Adrenal gland (tissue), 9 donors: ENCODE measurements at regions not wholly inside any gene's neighbourhood (a gene's known extent, or its start where the extent isn't known, plus 50 kb on each side); places are given as distances from the start of the nearest gene placed in this dataset.

Source experiments
- DNase-seq, 7 donors: peaks; one replicate each; pipeline ENCODE4 v3.0.0-alpha.2; 2019 to 2020
- H3K27ac ChIP-seq, 5 donors: fragments of 200-600 bp; sonication (generic) in 4 of 5; 1 replicate in 3 of 5; 2 replicates in 2 of 5; pipeline versions ENCODE4 v1.5.1 to v1.8.0; 2016 to 2020; ENCODE audit warnings: mild to moderate bottlenecking in 1 of 5
- H3K27me3 ChIP-seq: fragments of 200-600 bp; 2 replicates; pipeline ENCODE4 v1.8.0; 2021
- H3K36me3 ChIP-seq, 2 donors: fragments of 200-600 bp; replicated peaks in 1 of 2; 1 replicate in 1 of 2; 2 replicates in 1 of 2; pipeline versions ENCODE4 v1.5.1 to v1.8.0; 2018 to 2022
- H3K4me1 ChIP-seq, 2 donors: fragments of 200-600 bp; replicated peaks in 1 of 2; 1 replicate in 1 of 2; 2 replicates in 1 of 2; pipeline versions ENCODE4 v1.5.1 to v1.8.0; 2018 to 2021
- H3K4me3 ChIP-seq, 4 donors: fragments of 200-600 bp; sonication (generic) in 3 of 4; one replicate each; pipeline ENCODE4 v1.5.1; 2016 to 2018
- H3K9me3 ChIP-seq, 3 donors: fragments of 200-600 bp; sonication (generic) in 1 of 3; replicated peaks in 1 of 3; 1 replicate in 2 of 3; 2 replicates in 1 of 3; pipeline versions ENCODE4 v1.5.1 to v1.8.0; 2016 to 2021
- POLR2A ChIP-seq, 2 donors: fragments of 450-650 bp; IDR thresholded peaks; one replicate each; pipeline ENCODE4 v1.6.1; 2017; ENCODE audit warnings: antibody characterized with exemption in 2 of 2, mild to moderate bottlenecking in 2 of 2, moderate library complexity in 1 of 2
- WGBS, 4 donors: extraction: QIAGEN DNeasy Blood & Tissue Kit in 2 of 4; methylation state at CpG; one replicate each; pipeline versions ENCODE4 v1.1.5 to v1.1.7; 2013 to 2017; 5-methylcytosine and 5-hydroxymethylcytosine counted together
- intact Hi-C, 2 donors: fragments of 100-400 bp; cut with DNase I; formaldehyde crosslinking; loops; one replicate each; pipeline versions ENCODE4 v1.14.1 to v1.15.0; 2022 to 2023
- TF ChIP-seq, protein P1 (sequence below), 6 experiments: fragments of 450-650 bp in 4 of 6; fragments of 200-600 bp in 2 of 6; sonication (generic) in 1 of 6; IDR thresholded peaks; 1 replicate in 5 of 6; 2 replicates in 1 of 6; pipeline versions ENCODE4 v1.5.1 to v1.8.0; 2016 to 2021; ENCODE audit warnings: antibody characterized with exemption in 6 of 6, mild to moderate bottlenecking in 2 of 6, moderate library complexity in 1 of 6
- donor health status: healthy with polysubstance abuse.
- donor health status: Bipolar disorder and iron deficiency.
- donor health status: DM: yes; HTN: yes; CAD: no.
- donor health status: DM: no; HTN: no; CAD: no.
- donor health status: DM: no; HTN: no; CAD: no.

DNA sequence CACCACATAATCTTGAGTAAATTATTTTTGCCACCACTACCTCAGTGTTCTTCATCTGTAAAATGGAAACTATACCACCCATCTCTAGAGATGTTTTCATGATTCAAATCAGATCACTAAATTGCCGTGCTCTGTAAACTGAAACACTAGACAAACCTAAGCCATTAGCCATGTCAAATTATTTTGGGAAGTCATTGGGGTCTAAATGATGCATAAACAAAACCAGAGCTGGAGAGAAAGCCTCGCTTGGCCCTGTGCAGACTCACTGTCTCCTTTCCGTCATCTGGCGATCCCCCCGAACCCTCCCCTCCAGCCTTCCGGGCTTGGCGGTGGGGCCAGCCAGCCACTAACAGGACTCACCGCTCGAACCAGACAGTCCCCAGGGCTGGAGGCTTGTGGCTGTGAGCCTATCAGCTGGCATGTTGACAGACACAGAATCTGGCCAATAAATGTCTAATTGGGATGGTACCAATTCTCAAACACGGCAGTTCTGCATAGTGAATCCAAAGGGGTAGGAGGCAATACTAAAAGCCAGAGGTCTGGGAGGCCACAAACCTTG lies 256.5 kb downstream of the SEC61B start:
- intact Hi-C loops, result no loop called here
- H3K27ac ChIP-seq, result no peak overlapping the region
- no peaks in the 10 kb centered on the region for H3K36me3 ChIP-seq
- H3K9me3 ChIP-seq, result no peaks in the 10 kb centered on the region
- no peaks in the 10 kb centered on the region for H3K27me3 ChIP-seq
- TF ChIP-seq POLR2A (IDR thresholded peaks at IDR 0.05), result no peak
- TF ChIP-seq, protein P1, sequence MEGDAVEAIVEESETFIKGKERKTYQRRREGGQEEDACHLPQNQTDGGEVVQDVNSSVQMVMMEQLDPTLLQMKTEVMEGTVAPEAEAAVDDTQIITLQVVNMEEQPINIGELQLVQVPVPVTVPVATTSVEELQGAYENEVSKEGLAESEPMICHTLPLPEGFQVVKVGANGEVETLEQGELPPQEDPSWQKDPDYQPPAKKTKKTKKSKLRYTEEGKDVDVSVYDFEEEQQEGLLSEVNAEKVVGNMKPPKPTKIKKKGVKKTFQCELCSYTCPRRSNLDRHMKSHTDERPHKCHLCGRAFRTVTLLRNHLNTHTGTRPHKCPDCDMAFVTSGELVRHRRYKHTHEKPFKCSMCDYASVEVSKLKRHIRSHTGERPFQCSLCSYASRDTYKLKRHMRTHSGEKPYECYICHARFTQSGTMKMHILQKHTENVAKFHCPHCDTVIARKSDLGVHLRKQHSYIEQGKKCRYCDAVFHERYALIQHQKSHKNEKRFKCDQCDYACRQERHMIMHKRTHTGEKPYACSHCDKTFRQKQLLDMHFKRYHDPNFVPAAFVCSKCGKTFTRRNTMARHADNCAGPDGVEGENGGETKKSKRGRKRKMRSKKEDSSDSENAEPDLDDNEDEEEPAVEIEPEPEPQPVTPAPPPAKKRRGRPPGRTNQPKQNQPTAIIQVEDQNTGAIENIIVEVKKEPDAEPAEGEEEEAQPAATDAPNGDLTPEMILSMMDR (IDR thresholded peaks at IDR 0.05), result no peak
- WGBS, 4 donors, result 82 to 87% (median 84%) methylated on average over 5 to 10 of the region's 10 CpGs
- DNase-seq, result peak in 1 of 7 donors; percentile 54
- H3K4me1 ChIP-seq, result no peaks in the 10 kb centered on the region
- no peak overlapping the region for H3K4me3 ChIP-seq

GRCh38 chr9:99479929-99480328 lies 257.8 kb downstream of the SEC61B start:
- WGBS, 4 donors, result 63 to 71% (median 66%) methylated on average over 3 of the region's 3 CpGs
- intact Hi-C loops, result no loop called here
- TF ChIP-seq POLR2A (IDR thresholded peaks at IDR 0.05), result no peak
- TF ChIP-seq, protein P1 (IDR thresholded peaks at IDR 0.05), result no peak
- peaks cover 0 to 6% (median 0%) of the 10 kb centered on the region in 3 donors for H3K9me3 ChIP-seq
- no peak overlapping the region for H3K4me3 ChIP-seq
- H3K27me3 ChIP-seq, result no peaks in the 10 kb centered on the region
- H3K27ac ChIP-seq, result no peak overlapping the region
- DNase-seq, result no peak
- no peaks in the 10 kb centered on the region for H3K36me3 ChIP-seq
- H3K4me1 ChIP-seq, result no peaks in the 10 kb centered on the region

DNA sequence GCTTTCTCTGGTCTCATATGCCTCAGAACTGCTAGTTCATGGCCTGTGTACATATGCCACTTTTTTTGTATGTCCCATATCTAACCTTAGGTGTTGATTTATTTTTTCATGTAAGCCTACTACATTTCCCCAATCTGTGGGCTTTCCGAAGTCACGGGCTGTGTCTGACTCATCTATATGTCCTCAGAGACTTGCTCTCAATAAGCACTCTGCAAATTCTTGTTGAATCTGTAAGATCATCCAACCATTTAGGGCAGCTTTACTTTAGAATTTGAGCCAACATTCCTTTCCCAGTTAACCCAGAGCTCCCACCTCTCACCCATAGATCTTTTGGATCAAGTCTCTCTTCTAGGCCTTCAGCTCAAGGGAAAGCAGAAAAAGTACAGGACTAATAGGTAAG lies 263.4 kb downstream of the SEC61B start:
- Histone ChIP-seq H3K27ac (no peak overlapping the region), H3K9me3 (peaks cover 0 to 6% (median 0%) of the 10 kb centered on the region in 3 donors), H3K27me3 (no peaks in the 10 kb centered on the region), H3K4me3 (no peak overlapping the region), H3K36me3 (no peaks in the 10 kb centered on the region), H3K4me1 (no peaks in the 10 kb centered on the region)
- no peak for TF ChIP-seq POLR2A (IDR thresholded peaks at IDR 0.05)
- TF ChIP-seq, protein P1 (IDR thresholded peaks at IDR 0.05), result no peak
- no peak for DNase-seq
- intact Hi-C loops, result no loop called here
- WGBS, 4 donors, result 59 to 92% (median 72%) methylated on average over 2 of the region's 2 CpGs

- no peak for DNase-seq
- H3K9me3 ChIP-seq, result peaks cover 0 to 6% (median 0%) of the 10 kb centered on the region in 3 donors
- H3K27ac ChIP-seq, result no peak overlapping the region
- no peaks in the 10 kb centered on the region for H3K4me1 ChIP-seq
- TF ChIP-seq, protein P1 (IDR thresholded peaks at IDR 0.05), result no peak
- TF ChIP-seq POLR2A (IDR thresholded peaks at IDR 0.05), result no peak
- intact Hi-C loops, result no loop called here
- H3K4me3 ChIP-seq, result no peak overlapping the region
- H3K36me3 ChIP-seq, result no peaks in the 10 kb centered on the region
- H3K27me3 ChIP-seq, result no peaks in the 10 kb centered on the region
These were observed 264.6 kb downstream of the SEC61B start for GRCh38 chr9:99486684-99487083.
